ENCODE measurements at regions not wholly inside any gene's neighbourhood (a gene's known extent, or its start where the extent isn't known, plus 50 kb on each side); places are given as distances from the start of the nearest gene placed in this dataset.

DNA sequence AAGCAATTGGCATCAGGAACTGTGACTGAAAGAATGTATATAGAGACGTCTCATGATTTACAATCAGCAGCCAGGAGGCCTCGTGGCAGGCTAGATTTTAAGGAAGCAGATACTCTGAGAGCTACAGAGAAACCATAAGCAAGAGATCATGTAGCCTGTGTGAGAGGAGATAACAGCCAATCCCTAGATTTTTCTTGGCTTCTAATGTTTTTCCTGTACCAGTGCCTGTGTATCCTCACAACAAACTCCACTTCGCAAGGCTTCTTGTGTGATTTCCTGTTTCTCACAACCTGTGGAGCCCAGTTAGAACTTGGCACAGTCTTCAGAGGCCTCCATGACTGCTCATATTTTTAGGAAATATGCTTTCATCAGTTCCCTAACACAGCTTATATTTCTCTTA lies 147.9 kb downstream of the PTCHD1 start:
- Histone ChIP-seq H3K27ac (ENCODE audit: low read depth, low read length) (no peak overlapping the region), H3K9me3 (ENCODE audit: insufficient read depth in 2 of 2, low read depth in 1 of 2, low read length in 1 of 2) (no peaks in the 10 kb centered on the region), H2BK12ac (ENCODE audit: low read depth, low read length) (no peak overlapping the region), H2AK5ac (ENCODE audit: low read depth, low read length) (no peak overlapping the region), H3K4me1 (replicated peaks in 1 of 4; ENCODE audit: control insufficient read depth in 3 of 4, insufficient read depth in 4 of 4, low read length in 3 of 4) (no peaks in the 10 kb centered on the region), H4K20me1 (replicated peaks in 1 of 2; ENCODE audit: control insufficient read depth in 1 of 2, insufficient read depth in 2 of 2, low read length in 2 of 2) (no peaks in the 10 kb centered on the region), H4K5ac (ENCODE audit: insufficient read length, low read depth, low read length) (no peak overlapping the region), H3K14ac (ENCODE audit: insufficient read length) (no peak overlapping the region), H3K79me1 (ENCODE audit: low read depth, low read length) (no peaks in the 10 kb centered on the region), H3K4me3 (ENCODE audit: extremely low read depth in 1 of 4, insufficient read depth in 2 of 4, low read depth in 3 of 4, low read length in 4 of 4) (no peak overlapping the region), H3K23ac (ENCODE audit: insufficient read length) (no peak overlapping the region), H3K56ac (replicated peaks; ENCODE audit: insufficient read length, low read depth, low read length) (no peak overlapping the region), H3K18ac (ENCODE audit: extremely low read depth, low read length) (no peak overlapping the region), H3K36me3 (ENCODE audit: control insufficient read depth in 2 of 4, insufficient read depth in 4 of 4, low read length in 3 of 4) (no peaks in the 10 kb centered on the region), H2AFZ (ENCODE audit: low read length) (no peak overlapping the region), H3K4ac (replicated peaks; ENCODE audit: insufficient read length, low read depth, low read length) (no peak overlapping the region), H4K8ac (ENCODE audit: extremely low read depth, insufficient read depth, low read length) (no peak overlapping the region), H2BK15ac (ENCODE audit: low read length) (no peak overlapping the region), H3K79me2 (ENCODE audit: control insufficient read depth in 1 of 2, insufficient read depth in 2 of 2, low read length in 2 of 2) (no peaks in the 10 kb centered on the region), H3K23me2 (ENCODE audit: low read depth, low read length) (no peaks in the 10 kb centered on the region), H2BK5ac (ENCODE audit: low read depth, low read length) (no peak overlapping the region), H3K27me3 (replicated peaks in 1 of 4; ENCODE audit: control insufficient read depth in 3 of 4, extremely low read depth in 1 of 4, insufficient read depth in 3 of 4, low read length in 3 of 4) (no peaks in the 10 kb centered on the region), H4K91ac (replicated peaks; ENCODE audit: insufficient read length, low read length) (no peak overlapping the region), H2BK20ac (ENCODE audit: low read length) (no peak overlapping the region), H3K9ac (replicated peaks in 1 of 4; ENCODE audit: extremely low read depth in 1 of 4, low read depth in 3 of 4, low read length in 3 of 4) (no peak overlapping the region), H2BK120ac (replicated peaks; ENCODE audit: low read depth, low read length) (no peak overlapping the region), H3K4me2 (ENCODE audit: insufficient read depth in 1 of 2, low read depth in 2 of 2, low read length in 2 of 2) (no peak overlapping the region)
- POLR2A ChIA-PET (ENCODE audit: partially characterized antibody) = no interaction called here
- FAIRE-seq = no peak
- DNase-seq (ENCODE audit: low read depth in 1 of 2, low spot score in 2 of 2) = no peak
- CTCF ChIA-PET (ENCODE audit: partially characterized antibody) = no interaction called here
- 97% methylated on average over 3 of the region's 3 CpGs; no CpG with 5 or more reads in 1 of the 2 experiments for WGBS, 2 experiments (ENCODE audit: extremely low coverage in 1 of 2, insufficient coverage in 1 of 2, insufficient read length in 1 of 2, insufficient replicate concordance in 2 of 2, low coverage in 1 of 2, low lambda C conversion rate in 2 of 2, missing lambda C conversion rate in 1 of 2)
- TF ChIP-seq, protein P1, sequence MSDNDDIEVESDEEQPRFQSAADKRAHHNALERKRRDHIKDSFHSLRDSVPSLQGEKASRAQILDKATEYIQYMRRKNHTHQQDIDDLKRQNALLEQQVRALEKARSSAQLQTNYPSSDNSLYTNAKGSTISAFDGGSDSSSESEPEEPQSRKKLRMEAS (IDR thresholded peaks at IDR 0.05) = no peak
- TF ChIP-seq, protein P2, sequence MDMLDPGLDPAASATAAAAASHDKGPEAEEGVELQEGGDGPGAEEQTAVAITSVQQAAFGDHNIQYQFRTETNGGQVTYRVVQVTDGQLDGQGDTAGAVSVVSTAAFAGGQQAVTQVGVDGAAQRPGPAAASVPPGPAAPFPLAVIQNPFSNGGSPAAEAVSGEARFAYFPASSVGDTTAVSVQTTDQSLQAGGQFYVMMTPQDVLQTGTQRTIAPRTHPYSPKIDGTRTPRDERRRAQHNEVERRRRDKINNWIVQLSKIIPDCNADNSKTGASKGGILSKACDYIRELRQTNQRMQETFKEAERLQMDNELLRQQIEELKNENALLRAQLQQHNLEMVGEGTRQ (IDR thresholded peaks at IDR 0.05; ENCODE audit: low read length) = no peak
- TF ChIP-seq BACH1 (IDR thresholded peaks at IDR 0.05; ENCODE audit: low read length) (no peak), CREB1 (IDR thresholded peaks at IDR 0.05) (no peak), KDM5A (IDR thresholded peaks at IDR 0.05; ENCODE audit: low read length) (no peak), CHD1 (IDR thresholded peaks at IDR 0.05; ENCODE audit: low read depth, low read length) (no peak), YY1 (IDR thresholded peaks at IDR 0.05; ENCODE audit: low read depth, low read length) (no peak), POLR2AphosphoS5 (IDR thresholded peaks at IDR 0.05; ENCODE audit: low read depth, low read length) (no peak), RBBP5 (IDR thresholded peaks at IDR 0.05; ENCODE audit: borderline replicate concordance, low read depth, low read length) (no peak), RXRA (IDR thresholded peaks at IDR 0.05; ENCODE audit: insufficient read depth, low read depth, low read length) (no peak), GABPA (IDR thresholded peaks at IDR 0.05; ENCODE audit: borderline replicate concordance, insufficient read depth, low read length) (no peak)
- TF ChIP-seq, protein P3, sequence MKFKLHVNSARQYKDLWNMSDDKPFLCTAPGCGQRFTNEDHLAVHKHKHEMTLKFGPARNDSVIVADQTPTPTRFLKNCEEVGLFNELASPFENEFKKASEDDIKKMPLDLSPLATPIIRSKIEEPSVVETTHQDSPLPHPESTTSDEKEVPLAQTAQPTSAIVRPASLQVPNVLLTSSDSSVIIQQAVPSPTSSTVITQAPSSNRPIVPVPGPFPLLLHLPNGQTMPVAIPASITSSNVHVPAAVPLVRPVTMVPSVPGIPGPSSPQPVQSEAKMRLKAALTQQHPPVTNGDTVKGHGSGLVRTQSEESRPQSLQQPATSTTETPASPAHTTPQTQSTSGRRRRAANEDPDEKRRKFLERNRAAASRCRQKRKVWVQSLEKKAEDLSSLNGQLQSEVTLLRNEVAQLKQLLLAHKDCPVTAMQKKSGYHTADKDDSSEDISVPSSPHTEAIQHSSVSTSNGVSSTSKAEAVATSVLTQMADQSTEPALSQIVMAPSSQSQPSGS (IDR thresholded peaks at IDR 0.05; ENCODE audit: low read length) = no peak
